ENCODE measurements at regions not wholly inside any gene's neighbourhood (a gene's known extent, or its start where the extent isn't known, plus 50 kb on each side); places are given as distances from the start of the nearest gene placed in this dataset.
A peak's percentile ranks its signal among the peaks of the same experiment; 100 is the strongest.
"Not testable (repeated sequence)": the region's sequence is repeated elsewhere in the genome, so short reads cannot be mapped to it uniquely, and the experiment has no call there.

- no peak for DNase-seq (ENCODE audit: low spot score)
These were observed 545.8 kb downstream of the INSC start for GRCh38 chr11:15660496-15660895.

GRCh38 chr11:15662285-15662684 lies 547.6 kb downstream of the INSC start:
- DNase-seq (ENCODE audit: low spot score) = no peak

GRCh38 chr11:15663777-15664218 lies 549.1 kb downstream of the INSC start:
- DNase-seq (ENCODE audit: low spot score) = no peak

DNA sequence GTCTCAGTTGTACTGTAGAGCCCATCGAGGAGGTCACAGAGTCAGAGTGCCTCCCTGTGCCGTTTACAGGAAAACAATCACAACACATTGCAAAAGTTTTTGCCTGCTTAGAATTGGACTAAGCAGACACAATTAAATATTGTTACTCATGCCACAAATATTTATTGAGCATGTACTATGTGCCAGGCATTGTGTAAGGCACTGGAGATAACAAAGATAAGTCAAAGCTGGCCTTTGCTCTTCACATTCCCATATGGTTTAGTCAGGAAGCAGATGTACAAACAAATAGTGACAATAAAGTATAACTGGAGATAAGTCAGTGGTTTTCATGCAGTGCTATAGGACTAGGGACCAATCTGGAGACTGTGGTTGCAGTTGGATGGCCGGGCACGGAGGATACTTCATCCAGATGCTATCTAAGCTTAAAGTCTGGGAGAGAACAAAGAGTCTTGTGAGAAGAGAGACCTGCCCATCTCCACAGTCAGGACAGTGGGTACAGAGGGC lies 550.7 kb downstream of the INSC start:
- peak; percentile 7 for DNase-seq (ENCODE audit: low spot score)

DNA sequence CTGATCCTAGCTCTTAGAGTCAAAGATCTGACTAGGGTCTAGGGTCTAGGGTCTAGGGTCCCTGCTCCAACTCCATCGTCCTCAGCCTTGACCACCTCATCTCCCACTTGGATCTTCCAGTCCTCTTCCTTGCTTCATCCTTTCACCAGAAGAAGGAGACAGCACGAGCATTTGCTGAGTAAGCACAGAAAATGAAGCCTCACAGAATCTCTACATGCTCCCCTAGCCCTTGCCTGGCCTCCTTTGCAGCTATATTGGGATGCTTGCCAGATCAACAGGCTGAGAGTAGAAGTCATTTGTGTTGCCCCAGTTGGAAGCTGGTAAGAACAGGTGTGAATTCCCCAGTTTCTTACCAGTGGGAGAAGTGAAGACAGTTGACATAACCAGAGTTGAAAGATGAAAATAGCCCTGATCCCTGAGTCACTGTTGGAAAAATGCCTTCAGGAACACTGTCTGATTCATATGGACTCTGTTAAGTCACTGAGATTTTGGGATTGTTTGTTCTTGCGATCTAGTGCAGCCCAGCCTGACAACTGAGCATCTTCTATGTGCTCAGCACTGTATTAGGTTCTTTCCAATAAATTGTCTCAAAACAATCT lies 552.5 kb downstream of the INSC start:
- no peak for DNase-seq (ENCODE audit: low spot score)

DNA sequence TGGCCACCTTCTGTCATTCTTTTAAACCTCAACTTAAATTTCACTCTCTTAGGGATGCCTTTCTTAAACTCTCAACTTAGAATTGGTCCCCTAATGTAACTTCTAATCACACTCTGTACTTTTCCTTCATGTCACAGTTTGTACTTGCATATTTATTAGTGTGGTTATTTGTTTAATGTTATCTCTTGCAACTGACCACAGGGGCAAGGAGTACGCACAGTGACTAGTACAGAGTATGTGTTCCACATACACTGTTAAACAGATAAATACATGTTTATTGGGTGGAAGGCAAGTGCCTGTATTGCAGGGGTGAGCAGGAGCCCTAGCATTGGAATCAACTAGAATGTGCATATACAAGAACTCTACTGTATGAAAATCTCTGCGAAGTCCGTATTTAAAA lies 554.0 kb downstream of the INSC start:
- no peak for DNase-seq (ENCODE audit: low spot score)

DNA sequence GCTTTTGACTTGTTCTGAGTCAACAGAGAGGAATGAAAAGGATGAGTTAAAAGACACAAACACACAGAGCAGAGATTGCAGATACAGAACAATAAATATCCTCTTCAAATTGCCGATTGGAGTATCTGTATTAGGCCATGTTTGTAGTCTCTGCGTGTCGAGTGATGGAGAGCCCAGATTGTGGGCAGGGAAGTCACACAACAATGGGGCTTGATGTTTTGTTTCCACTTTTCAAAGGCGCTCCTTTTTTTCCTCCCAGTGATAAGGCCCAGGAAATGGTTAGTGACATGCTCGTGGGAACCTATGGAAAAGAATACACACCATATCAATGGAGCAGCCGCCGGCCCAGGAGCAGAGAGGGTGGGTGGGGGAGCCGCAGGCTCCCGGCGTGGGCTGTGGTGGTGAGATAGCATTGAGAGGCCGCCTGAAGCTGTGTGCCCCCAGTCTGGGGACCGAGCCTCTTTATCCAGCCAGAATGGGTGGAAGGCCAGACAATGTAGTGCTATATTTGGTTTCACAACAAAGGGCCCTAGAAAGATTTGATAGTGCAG lies 555.9 kb downstream of the INSC start:
- DNase-seq (ENCODE audit: low spot score) = no peak

DNA sequence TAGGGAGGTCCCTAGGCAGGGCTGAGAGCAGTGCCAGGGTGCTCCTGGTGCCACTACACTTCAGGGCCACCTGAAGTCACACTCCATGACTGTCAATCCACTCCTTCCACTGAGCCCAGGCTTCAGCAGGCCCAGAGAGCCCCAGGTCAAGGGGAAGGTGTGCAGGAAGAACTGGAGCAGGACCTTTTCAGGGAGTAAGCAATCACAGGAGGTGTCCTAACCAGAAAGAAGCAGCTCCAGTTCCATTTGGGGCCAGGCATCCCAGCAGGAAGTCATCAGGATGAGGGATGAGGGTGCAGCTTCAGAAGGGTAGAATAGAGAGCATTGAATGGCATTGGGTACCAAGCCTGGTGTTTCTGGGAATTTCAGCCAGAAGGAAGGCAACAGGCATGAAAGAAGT lies 556.5 kb downstream of the INSC start:
- no peak for DNase-seq (ENCODE audit: low spot score)

DNA sequence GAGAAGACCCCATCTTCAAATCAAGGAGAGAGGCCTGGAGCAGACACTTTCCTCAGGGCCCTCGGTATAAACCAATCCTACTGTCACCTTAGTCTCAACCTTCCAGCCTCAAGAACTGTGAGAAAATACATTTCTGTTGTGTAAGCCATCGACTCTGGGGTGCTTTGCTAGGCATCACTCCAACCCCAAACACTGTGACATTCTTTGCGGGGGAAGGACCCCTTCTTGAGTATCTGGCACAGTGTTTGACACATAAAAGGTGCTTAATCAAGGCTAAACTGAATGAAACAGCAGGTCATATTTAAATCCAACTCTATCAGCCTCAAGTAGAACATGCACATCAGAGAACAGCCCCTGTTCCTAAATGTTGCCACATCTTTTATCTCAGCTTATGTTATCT lies 558.1 kb downstream of the INSC start:
- no peak for DNase-seq (ENCODE audit: low spot score)

DNA sequence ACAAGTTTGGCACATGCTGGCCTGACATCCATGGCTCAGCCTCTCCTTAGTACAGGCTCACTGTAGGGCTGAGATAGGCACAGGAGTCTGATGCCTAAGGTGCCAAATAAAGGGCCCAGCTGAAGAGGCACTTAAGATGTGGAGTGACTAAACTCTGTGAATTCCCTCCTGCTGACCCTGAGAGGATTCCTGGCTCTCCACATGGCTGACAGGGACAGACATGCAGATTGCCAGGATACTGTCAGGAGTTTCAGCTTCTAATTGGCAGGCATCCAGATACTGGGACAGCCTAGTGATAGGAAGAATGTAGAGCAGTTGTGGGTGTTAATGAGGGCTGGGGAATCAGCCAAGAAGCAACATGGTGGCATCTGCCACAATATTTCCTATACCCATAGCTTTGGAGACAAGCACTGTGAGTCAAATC lies 558.7 kb downstream of the INSC start:
- DNase-seq (ENCODE audit: low spot score) = no peak

DNA sequence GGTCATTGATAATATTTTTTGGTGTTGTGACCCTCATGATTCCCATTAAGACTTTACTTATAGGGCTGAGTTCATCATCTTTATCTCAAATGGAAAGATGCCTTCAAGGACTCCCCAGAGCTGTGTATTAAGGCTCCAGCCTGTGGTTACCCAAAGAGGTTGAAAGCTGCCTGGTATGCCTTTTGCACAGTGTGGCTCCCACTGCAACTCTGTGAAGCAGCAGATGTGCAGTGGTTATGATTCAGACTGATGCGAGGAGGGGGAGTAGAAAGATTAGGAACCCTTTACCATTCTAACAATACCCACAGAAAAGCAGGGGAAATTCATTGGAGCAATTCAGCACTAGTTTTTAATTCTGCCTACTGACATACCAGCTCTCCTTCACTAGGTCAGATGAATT lies 560.0 kb downstream of the INSC start:
- no peak for DNase-seq (ENCODE audit: low spot score)

DNA sequence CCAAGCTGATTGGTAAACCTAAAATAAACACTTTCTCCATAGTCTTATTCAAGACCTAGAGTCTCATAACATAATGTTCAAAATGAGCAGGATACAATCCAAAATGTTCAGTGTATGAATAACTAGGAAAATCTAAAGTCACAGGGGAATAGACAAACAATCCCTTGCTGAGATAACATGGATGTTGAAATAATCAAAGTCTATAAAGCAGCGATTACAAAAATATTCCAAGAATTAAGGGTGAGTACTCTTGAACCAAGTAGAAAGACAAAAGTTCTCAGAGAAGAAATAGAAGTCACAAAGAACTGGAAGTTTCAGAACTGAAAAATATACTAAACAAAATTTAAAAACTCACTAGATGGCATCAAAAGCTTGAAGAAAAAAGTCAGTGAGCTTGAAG lies 561.0 kb downstream of the INSC start:
- no peak for DNase-seq (ENCODE audit: low spot score)

- DNase-seq (ENCODE audit: low spot score) = no peak
These were observed 562.5 kb downstream of the INSC start for GRCh38 chr11:15677181-15677580.

GRCh38 chr11:15683528-15683927 lies 568.8 kb downstream of the INSC start:
- no peak for DNase-seq (ENCODE audit: low spot score)

- DNase-seq (ENCODE audit: low spot score) = no peak
These were observed 570.6 kb downstream of the INSC start for GRCh38 chr11:15685306-15685705.

GRCh38 chr11:15686259-15686658 lies 571.5 kb downstream of the INSC start:
- not testable (repeated sequence) for DNase-seq (ENCODE audit: low spot score)

- no peak for DNase-seq (ENCODE audit: low spot score)
These were observed 572.6 kb downstream of the INSC start for GRCh38 chr11:15687342-15687741.

DNA sequence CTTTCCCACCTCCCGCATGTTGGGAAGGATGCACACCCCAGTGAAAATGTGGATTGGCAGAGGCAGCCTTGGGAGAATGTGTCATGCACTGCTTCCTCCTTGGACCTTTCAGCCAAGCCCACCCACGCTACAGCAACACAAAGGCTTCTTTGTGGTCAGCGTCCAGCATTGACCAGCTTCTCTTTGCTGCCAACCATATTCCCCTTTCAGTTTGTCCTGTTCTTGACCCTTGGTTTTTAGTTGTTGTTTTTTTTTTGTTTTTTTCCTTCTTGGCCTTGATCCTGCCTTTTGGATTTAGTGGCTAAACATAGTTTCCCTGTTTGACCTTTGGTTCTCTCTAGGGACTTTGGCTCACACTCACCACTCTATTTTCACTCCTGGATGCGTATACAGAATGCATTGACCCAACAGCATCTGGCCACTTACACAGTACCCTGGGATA lies 573.6 kb downstream of the INSC start:
- no peak for DNase-seq (ENCODE audit: low spot score)

- no peak for DNase-seq (ENCODE audit: low spot score)
These were observed 575.6 kb downstream of the INSC start for GRCh38 chr11:15690320-15690719.

DNA sequence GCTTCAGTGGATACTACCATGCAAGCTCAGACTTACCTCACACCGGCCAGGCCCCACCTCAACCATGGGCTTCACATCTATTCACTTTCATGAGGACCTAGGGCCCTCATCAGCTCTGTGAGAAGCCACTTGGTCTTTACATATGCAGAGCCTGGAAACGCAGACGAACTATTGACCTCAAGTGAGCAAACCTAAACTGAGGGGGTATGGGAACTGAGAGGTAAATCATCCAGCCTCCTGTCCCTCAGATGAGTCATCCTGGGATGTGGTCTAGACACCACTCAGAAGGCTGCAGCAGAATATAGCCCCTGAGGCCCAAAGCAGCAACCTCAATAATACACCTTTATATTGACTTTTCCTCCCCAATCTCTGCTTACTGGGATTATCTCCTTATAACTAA lies 578.0 kb downstream of the INSC start:
- DNase-seq (ENCODE audit: low spot score) = no peak

DNA sequence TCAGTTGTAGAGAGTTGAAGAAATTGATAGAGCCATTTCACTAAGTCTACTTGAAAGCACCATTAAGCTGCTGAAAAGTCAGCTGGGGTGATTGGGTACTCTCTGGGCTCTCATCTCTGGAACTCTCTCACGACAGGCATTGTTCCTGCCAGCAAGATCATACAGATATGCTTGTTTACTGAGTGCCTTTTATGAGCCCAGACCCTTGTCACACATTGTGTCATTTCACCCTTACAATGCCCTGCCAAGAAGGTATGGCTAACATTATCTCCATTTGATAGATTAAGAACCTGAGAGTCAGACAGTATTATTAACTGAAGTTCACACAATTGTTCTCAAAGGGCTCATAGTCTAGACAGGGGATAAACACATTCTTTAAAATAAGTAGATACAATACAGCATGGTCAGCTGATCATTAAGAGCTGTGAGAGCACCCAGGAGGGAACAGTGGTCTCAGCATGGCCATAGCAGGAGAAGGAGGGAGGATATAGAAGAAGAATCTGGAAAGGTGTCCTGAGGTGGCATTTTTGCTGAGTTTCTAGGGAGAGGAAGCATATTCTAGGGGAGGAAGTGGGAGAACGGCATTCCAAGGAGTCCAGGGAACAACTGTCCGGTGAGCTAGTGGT lies 580.5 kb downstream of the INSC start:
- no peak for DNase-seq (ENCODE audit: low spot score)

GRCh38 chr11:15696069-15696468 lies 581.3 kb downstream of the INSC start:
- no peak for DNase-seq (ENCODE audit: low spot score)

DNA sequence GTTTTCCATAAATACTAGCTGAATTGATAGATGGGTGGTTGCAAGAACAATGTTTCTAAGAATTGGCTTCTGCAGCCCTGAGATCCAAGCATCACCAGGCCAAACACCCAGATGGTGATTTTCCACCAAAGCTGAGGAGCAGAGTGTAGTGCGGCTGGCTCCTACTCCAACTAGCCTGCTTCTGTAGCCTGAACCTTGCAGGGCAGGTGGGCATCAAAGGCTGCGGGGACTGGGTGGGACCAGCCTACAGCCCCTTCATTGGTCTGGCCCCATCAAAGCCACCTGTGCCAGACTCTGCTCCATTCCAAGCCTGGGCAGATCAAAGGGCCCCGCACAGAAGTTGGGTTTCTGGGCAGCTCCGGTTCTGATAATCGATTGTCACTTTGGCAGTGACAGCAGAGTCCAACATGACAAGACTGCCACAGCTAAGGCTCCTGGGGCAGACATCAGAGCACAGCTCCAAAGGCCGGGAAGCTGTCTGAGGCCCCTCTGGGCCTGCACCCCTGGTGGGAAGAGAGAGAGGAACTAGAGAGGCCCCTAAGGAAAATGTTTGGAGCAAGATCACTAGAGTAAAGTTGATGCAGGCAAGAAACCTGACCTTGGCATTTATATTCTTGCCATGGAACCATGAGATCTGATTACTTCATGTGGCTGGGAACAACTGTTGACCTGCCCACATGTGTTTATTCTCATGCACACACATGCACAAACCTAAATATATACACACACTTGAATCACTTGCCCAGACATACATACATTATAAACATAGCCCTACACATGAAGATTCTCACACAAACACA lies 582.9 kb downstream of the INSC start:
- no peak for DNase-seq (ENCODE audit: low spot score)

All from kidney capillary endothelial cell (primary cell).